Mucosa of descending colon (tissue), 3 donors: ENCODE measurements at regions not wholly inside any gene's neighbourhood (a gene's known extent, or its start where the extent isn't known, plus 50 kb on each side); places are given as distances from the start of the nearest gene placed in this dataset.

ENCODE experiments used
- ATAC-seq: fragments of 200-7000 bp; cut with Tn5 transposase; one replicate; pipeline ENCODE4 v1.9.1; 2020; ENCODE audit warnings: mild to moderate bottlenecking, moderate library complexity
- DNase-seq, 3 donors: peaks; one replicate each; pipeline ENCODE4 v3.0.0-alpha.2; 2020
- H3K36me3 ChIP-seq: fragments of 200-600 bp; one replicate; pipeline ENCODE4 v1.8.0; 2021; ENCODE audit warnings: low read depth, mild to moderate bottlenecking
- H3K4me1 ChIP-seq: fragments of 200-600 bp; one replicate; pipeline ENCODE4 v1.8.0; 2021; ENCODE audit warnings: low read depth, mild to moderate bottlenecking
- H3K4me3 ChIP-seq: fragments of 200-600 bp; one replicate; pipeline ENCODE4 v1.8.0; 2021; ENCODE audit warnings: mild to moderate bottlenecking
- H3K9me3 ChIP-seq: fragments of 200-600 bp; one replicate; pipeline ENCODE4 v1.8.0; 2021; ENCODE audit warnings: mild to moderate bottlenecking
- CTCF ChIP-seq: fragments of 200-600 bp; IDR thresholded peaks from one replicate; pipeline ENCODE4 v1.8.0; 2022; ENCODE audit warnings: antibody characterized with exemption, mild to moderate bottlenecking
- intact Hi-C, 2 donors: fragments of 100-400 bp; cut with DNase I in 1 of 2; cut with micrococcal nuclease in 1 of 2; formaldehyde crosslinking; loops; one replicate each; pipeline versions ENCODE4 v1.11.0 to v1.11.1; 2022; cut with DNase I, micrococcal nuclease
- donor health status: DM: no; HTN: no; CAD: no; lungs with moderate emphysema.
- donor health status: DM: no; HTN: no; CAD: no.
- donor health status: DM: no; HTN: yes; CAD: no.

GRCh38 chr1:22234476-22235030 lies 91.7 kb upstream of the WNT4 start:
- TF ChIP-seq CTCF = no peak
- Histone ChIP-seq H3K9me3 (no peaks in the 10 kb centered on the region), H3K4me3 (no peak overlapping the region), H3K36me3 (no peaks in the 10 kb centered on the region), H3K4me1 (no peaks in the 10 kb centered on the region)
- DNase-seq (no peak), ATAC-seq (no peak)
- intact Hi-C loops = no loop called here

GRCh38 chr1:22236166-22236565 lies 93.3 kb upstream of the WNT4 start:
- intact Hi-C loops = no loop called here
- Histone ChIP-seq H3K9me3 (no peaks in the 10 kb centered on the region), H3K36me3 (no peaks in the 10 kb centered on the region), H3K4me1 (no peaks in the 10 kb centered on the region), H3K4me3 (no peak overlapping the region)
- DNase-seq (no peak), ATAC-seq (no peak)
- no peak for TF ChIP-seq CTCF

GRCh38 chr1:22236900-22237299 lies 94.0 kb upstream of the WNT4 start:
- Histone ChIP-seq H3K4me1 (no peaks in the 10 kb centered on the region), H3K4me3 (no peak overlapping the region), H3K9me3 (no peaks in the 10 kb centered on the region), H3K36me3 (no peaks in the 10 kb centered on the region)
- intact Hi-C loops = no loop called here
- DNase-seq (no peak), ATAC-seq (no peak)
- TF ChIP-seq CTCF = no peak

- TF ChIP-seq CTCF = no peak
- ATAC-seq (no peak), DNase-seq (no peak)
- intact Hi-C loops = no loop called here
- Histone ChIP-seq H3K4me1 (no peaks in the 10 kb centered on the region), H3K9me3 (no peaks in the 10 kb centered on the region), H3K4me3 (no peak overlapping the region), H3K36me3 (no peaks in the 10 kb centered on the region)
Measured at GRCh38 chr1:22237433-22238093, 94.7 kb upstream of the WNT4 start.

- H3K9me3 ChIP-seq = no peaks in the 10 kb centered on the region
- H3K4me3 ChIP-seq = no peak overlapping the region
- intact Hi-C loops = no loop called here
- H3K4me1 ChIP-seq = no peaks in the 10 kb centered on the region
- peak in 2 of 3 donors; percentile 60 to 69 for DNase-seq
- no peaks in the 10 kb centered on the region for H3K36me3 ChIP-seq
- no peak for TF ChIP-seq CTCF
- ATAC-seq = peak; percentile 18
Measured at GRCh38 chr1:22238356-22239224, 95.7 kb upstream of the WNT4 start.
